ENCODE measurements at regions not wholly inside any gene's neighbourhood (a gene's known extent, or its start where the extent isn't known, plus 50 kb on each side); places are given as distances from the start of the nearest gene placed in this dataset.

DNA sequence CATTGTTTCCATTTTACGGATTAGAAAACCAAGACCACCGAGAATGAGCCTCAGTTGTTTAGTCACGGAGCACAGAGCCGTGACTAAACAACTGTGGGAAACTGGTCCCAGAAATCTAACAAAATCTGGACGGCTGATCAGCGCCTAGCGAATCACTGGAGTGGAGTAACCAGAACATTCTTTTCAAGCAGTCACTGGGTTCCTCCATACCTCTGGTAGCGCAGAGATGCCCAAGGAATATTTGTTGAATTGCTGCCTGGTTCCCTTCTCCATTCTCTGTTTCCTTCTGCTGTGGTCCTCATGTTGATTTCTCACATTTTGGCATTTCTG lies 62.0 kb downstream of the GPX5 start:
- TF ChIP-seq POLR2A (IDR thresholded peaks at IDR 0.05), result no peak
- TF ChIP-seq, protein P1, sequence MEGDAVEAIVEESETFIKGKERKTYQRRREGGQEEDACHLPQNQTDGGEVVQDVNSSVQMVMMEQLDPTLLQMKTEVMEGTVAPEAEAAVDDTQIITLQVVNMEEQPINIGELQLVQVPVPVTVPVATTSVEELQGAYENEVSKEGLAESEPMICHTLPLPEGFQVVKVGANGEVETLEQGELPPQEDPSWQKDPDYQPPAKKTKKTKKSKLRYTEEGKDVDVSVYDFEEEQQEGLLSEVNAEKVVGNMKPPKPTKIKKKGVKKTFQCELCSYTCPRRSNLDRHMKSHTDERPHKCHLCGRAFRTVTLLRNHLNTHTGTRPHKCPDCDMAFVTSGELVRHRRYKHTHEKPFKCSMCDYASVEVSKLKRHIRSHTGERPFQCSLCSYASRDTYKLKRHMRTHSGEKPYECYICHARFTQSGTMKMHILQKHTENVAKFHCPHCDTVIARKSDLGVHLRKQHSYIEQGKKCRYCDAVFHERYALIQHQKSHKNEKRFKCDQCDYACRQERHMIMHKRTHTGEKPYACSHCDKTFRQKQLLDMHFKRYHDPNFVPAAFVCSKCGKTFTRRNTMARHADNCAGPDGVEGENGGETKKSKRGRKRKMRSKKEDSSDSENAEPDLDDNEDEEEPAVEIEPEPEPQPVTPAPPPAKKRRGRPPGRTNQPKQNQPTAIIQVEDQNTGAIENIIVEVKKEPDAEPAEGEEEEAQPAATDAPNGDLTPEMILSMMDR (IDR thresholded peaks at IDR 0.05 in 4 of 5, conservative IDR thresholded peaks at IDR 0.05 in 1 of 5), result no peak
